ENCODE measurements at regions not wholly inside any gene's neighbourhood (a gene's known extent, or its start where the extent isn't known, plus 50 kb on each side); places are given as distances from the start of the nearest gene placed in this dataset.

- H3K36me3 Mint-ChIP-seq: no peaks in the 10 kb centered on the region
- peaks cover 0 to 9% (median 0%) of the 10 kb centered on the region in 3 donors for H3K9me3 Mint-ChIP-seq
- H3K27me3 Mint-ChIP-seq: no peaks in the 10 kb centered on the region
- H3K4me3 Mint-ChIP-seq: no peak overlapping the region
- no peak overlapping the region for H3K27ac Mint-ChIP-seq
- no peaks in the 10 kb centered on the region for H3K4me1 Mint-ChIP-seq
These were observed 476.3 kb downstream of the EPHA5 start for GRCh38 chr4:65193985-65194384.

- peaks cover 2% of the 10 kb centered on the region for H3K36me3 Mint-ChIP-seq
These were observed 479.5 kb downstream of the EPHA5 start for GRCh38 chr4:65190780-65191179.

GRCh38 chr4:65175585-65175984, 494.7 kb downstream of the EPHA5 start:
- Mint-ChIP-seq H3K4me3 (no peak overlapping the region), H3K36me3 (no peaks in the 10 kb centered on the region), H3K27ac (no peak overlapping the region), H3K27me3 (no peaks in the 10 kb centered on the region), H3K9me3 (peaks cover 0 to 3% (median 2%) of the 10 kb centered on the region in 3 donors), H3K4me1 (no peaks in the 10 kb centered on the region)

More at GRCh38 chr4:65190780-65191179, 479.5 kb downstream of the EPHA5 start:
- no peak overlapping the region for H3K27ac Mint-ChIP-seq
- no peak overlapping the region for H3K4me3 Mint-ChIP-seq
- H3K27me3 Mint-ChIP-seq: no peaks in the 10 kb centered on the region
- peaks cover 0 to 9% (median 0%) of the 10 kb centered on the region in 3 donors for H3K9me3 Mint-ChIP-seq
- H3K4me1 Mint-ChIP-seq: no peaks in the 10 kb centered on the region

- no peaks in the 10 kb centered on the region for H3K36me3 Mint-ChIP-seq
- H3K4me3 Mint-ChIP-seq: no peak overlapping the region
These were observed 499.3 kb downstream of the EPHA5 start for GRCh38 chr4:65170768-65171514.

GRCh38 chr4:65167719-65168118, 502.6 kb downstream of the EPHA5 start:
- no peak overlapping the region for H3K4me3 Mint-ChIP-seq
- no peaks in the 10 kb centered on the region for H3K4me1 Mint-ChIP-seq
- H3K36me3 Mint-ChIP-seq: no peaks in the 10 kb centered on the region
- H3K27ac Mint-ChIP-seq: no peak overlapping the region
- H3K9me3 Mint-ChIP-seq: peaks cover 0 to 2% (median 0%) of the 10 kb centered on the region in 3 donors
- no peaks in the 10 kb centered on the region for H3K27me3 Mint-ChIP-seq

More at GRCh38 chr4:65170768-65171514, 499.3 kb downstream of the EPHA5 start:
- H3K9me3 Mint-ChIP-seq: peaks cover 0 to 4% (median under 1%) of the 10 kb centered on the region in 3 donors
- no peak overlapping the region for H3K27ac Mint-ChIP-seq
- no peaks in the 10 kb centered on the region for H3K4me1 Mint-ChIP-seq
- no peaks in the 10 kb centered on the region for H3K27me3 Mint-ChIP-seq

- Mint-ChIP-seq H3K4me3 (no peak overlapping the region), H3K27ac (no peak overlapping the region), H3K9me3 (peaks cover 0 to 4% (median 3%) of the 10 kb centered on the region in 3 donors), H3K36me3 (no peaks in the 10 kb centered on the region), H3K4me1 (peaks cover 0 to 1% (median 0%) of the 10 kb centered on the region in 3 donors), H3K27me3 (no peaks in the 10 kb centered on the region)
These were observed 518.1 kb downstream of the EPHA5 start for GRCh38 chr4:65152205-65152604.

GRCh38 chr4:65139998-65140397, 530.3 kb downstream of the EPHA5 start:
- Mint-ChIP-seq H3K27me3 (no peaks in the 10 kb centered on the region), H3K27ac (no peak overlapping the region), H3K4me1 (no peaks in the 10 kb centered on the region), H3K36me3 (peaks cover 2% of the 10 kb centered on the region), H3K9me3 (peaks cover 3 to 15% (median 11%) of the 10 kb centered on the region in 3 donors), H3K4me3 (no peak overlapping the region)

GRCh38 chr4:65126200-65126599, 544.1 kb downstream of the EPHA5 start:
- H3K4me3 Mint-ChIP-seq: no peak overlapping the region
- no peaks in the 10 kb centered on the region for H3K9me3 Mint-ChIP-seq

GRCh38 chr4:65120287-65120686, 550.0 kb downstream of the EPHA5 start:
- H3K4me3 Mint-ChIP-seq: no peak overlapping the region
- peaks cover 2 to 8% (median 2%) of the 10 kb centered on the region in 3 donors for H3K9me3 Mint-ChIP-seq
- H3K27ac Mint-ChIP-seq: no peak overlapping the region
- peaks cover 2% of the 10 kb centered on the region for H3K36me3 Mint-ChIP-seq
- H3K27me3 Mint-ChIP-seq: no peaks in the 10 kb centered on the region
- no peaks in the 10 kb centered on the region for H3K4me1 Mint-ChIP-seq

More at GRCh38 chr4:65126200-65126599, 544.1 kb downstream of the EPHA5 start:
- H3K27ac Mint-ChIP-seq: no peak overlapping the region
- no peaks in the 10 kb centered on the region for H3K27me3 Mint-ChIP-seq
- no peaks in the 10 kb centered on the region for H3K36me3 Mint-ChIP-seq
- H3K4me1 Mint-ChIP-seq: no peaks in the 10 kb centered on the region

- Mint-ChIP-seq H3K36me3 (no peaks in the 10 kb centered on the region), H3K27ac (no peak overlapping the region)
These were observed 567.9 kb downstream of the EPHA5 start for GRCh38 chr4:65102419-65102818.

GRCh38 chr4:65096630-65097029, 573.7 kb downstream of the EPHA5 start:
- Mint-ChIP-seq H3K4me3 (no peak overlapping the region), H3K27me3 (no peaks in the 10 kb centered on the region), H3K27ac (no peak overlapping the region), H3K4me1 (no peaks in the 10 kb centered on the region), H3K9me3 (peaks cover 2 to 4% (median 3%) of the 10 kb centered on the region in 3 donors), H3K36me3 (no peaks in the 10 kb centered on the region)

More at GRCh38 chr4:65102419-65102818, 567.9 kb downstream of the EPHA5 start:
- Mint-ChIP-seq H3K4me3 (no peak overlapping the region), H3K9me3 (peaks cover 1 to 6% (median 2%) of the 10 kb centered on the region in 3 donors), H3K27me3 (no peaks in the 10 kb centered on the region), H3K4me1 (no peaks in the 10 kb centered on the region)

GRCh38 chr4:65089666-65090065, 580.6 kb downstream of the EPHA5 start:
- Mint-ChIP-seq H3K27me3 (no peaks in the 10 kb centered on the region), H3K4me1 (no peaks in the 10 kb centered on the region), H3K9me3 (peaks cover 3 to 16% (median 5%) of the 10 kb centered on the region in 3 donors), H3K36me3 (no peaks in the 10 kb centered on the region), H3K4me3 (no peak overlapping the region), H3K27ac (no peak overlapping the region)

GRCh38 chr4:65083076-65083475, 587.2 kb downstream of the EPHA5 start:
- H3K9me3 Mint-ChIP-seq: peaks cover 3 to 15% (median 5%) of the 10 kb centered on the region in 3 donors
- no peaks in the 10 kb centered on the region for H3K36me3 Mint-ChIP-seq
- no peaks in the 10 kb centered on the region for H3K27me3 Mint-ChIP-seq
- H3K4me1 Mint-ChIP-seq: no peaks in the 10 kb centered on the region
- H3K27ac Mint-ChIP-seq: no peak overlapping the region
- no peak overlapping the region for H3K4me3 Mint-ChIP-seq

GRCh38 chr4:65071564-65071963, 598.7 kb downstream of the EPHA5 start:
- Mint-ChIP-seq H3K4me1 (no peaks in the 10 kb centered on the region), H3K27me3 (no peaks in the 10 kb centered on the region), H3K9me3 (peaks cover 1 to 9% (median 2%) of the 10 kb centered on the region in 3 donors), H3K4me3 (no peak overlapping the region), H3K36me3 (no peaks in the 10 kb centered on the region), H3K27ac (no peak overlapping the region)

- Mint-ChIP-seq H3K36me3 (peaks cover 1% of the 10 kb centered on the region), H3K27ac (no peak overlapping the region), H3K4me1 (no peaks in the 10 kb centered on the region), H3K4me3 (no peak overlapping the region), H3K9me3 (peaks cover 1 to 13% (median 2%) of the 10 kb centered on the region in 3 donors), H3K27me3 (no peaks in the 10 kb centered on the region)
These were observed 601.1 kb downstream of the EPHA5 start for GRCh38 chr4:65069177-65069576.

- Mint-ChIP-seq H3K4me3 (no peak overlapping the region), H3K36me3 (peaks cover 1% of the 10 kb centered on the region), H3K9me3 (peaks cover 1 to 9% (median 2%) of the 10 kb centered on the region in 3 donors), H3K4me1 (no peaks in the 10 kb centered on the region), H3K27me3 (no peaks in the 10 kb centered on the region), H3K27ac (no peak overlapping the region)
These were observed 604.2 kb downstream of the EPHA5 start for GRCh38 chr4:65066106-65066505.

All from IgD-negative memory B cell (primary cell).